Neural cell (in vitro differentiated cells): ENCODE measurements at regions not wholly inside any gene's neighbourhood (a gene's known extent, or its start where the extent isn't known, plus 50 kb on each side); places are given as distances from the start of the nearest gene placed in this dataset.

ENCODE experiments used
- CTCF ChIP-seq: fragments of 450-650 bp; IDR thresholded peaks from 2 replicates; pipeline ENCODE4 v1.5.1; 2014; ENCODE audit warnings: antibody characterized with exemption, mild to moderate bottlenecking, moderate library complexity; ENCODE audit not compliant: poor library complexity, severe bottlenecking
- EP300 ChIP-seq: fragments of 450-650 bp; conservative IDR thresholded peaks from 2 replicates; pipeline ENCODE4 v1.6.1; 2014; ENCODE audit warnings: antibody characterized with exemption, mild to moderate bottlenecking, moderate library complexity; ENCODE audit not compliant: poor library complexity, severe bottlenecking
- EZH2 ChIP-seq: fragments of 200-600, 300-800 bp; shearing (Covaris generic), sonication (generic); IDR thresholded peaks from 2 replicates; pipeline ENCODE4 v1.6.1; 2014; ENCODE audit warnings: antibody characterized with exemption, low read length, borderline replicate concordance, mild to moderate bottlenecking; ENCODE audit not compliant: insufficient read depth, poor library complexity, severe bottlenecking
- MXI1 ChIP-seq: fragments of 450-650 bp; conservative IDR thresholded peaks from 2 replicates; pipeline ENCODE4 v1.6.1; 2014; ENCODE audit warnings: antibody characterized with exemption, mild to moderate bottlenecking; ENCODE audit not compliant: poor library complexity, severe bottlenecking
- POLR2AphosphoS5 ChIP-seq: IDR thresholded peaks from 2 replicates; pipeline ENCODE4 v1.6.1; 2012
- RAD21 ChIP-seq: fragments of 450-650 bp; conservative IDR thresholded peaks from 2 replicates; pipeline ENCODE4 v1.6.1; 2014; ENCODE audit warnings: antibody characterized with exemption, mild to moderate bottlenecking, moderate library complexity
- TF ChIP-seq, protein P1 (sequence below): IDR thresholded peaks from 2 replicates; pipeline ENCODE4 v1.6.1; 2012; ENCODE audit warnings: borderline replicate concordance

GRCh38 chr6:85115376-85115775 lies 334.5 kb upstream of the NT5E start:
- TF ChIP-seq CTCF (no peak), EZH2 (no peak), RAD21 (no peak), EP300 (no peak), POLR2AphosphoS5 (no peak), MXI1 (no peak)
- TF ChIP-seq, protein P1, sequence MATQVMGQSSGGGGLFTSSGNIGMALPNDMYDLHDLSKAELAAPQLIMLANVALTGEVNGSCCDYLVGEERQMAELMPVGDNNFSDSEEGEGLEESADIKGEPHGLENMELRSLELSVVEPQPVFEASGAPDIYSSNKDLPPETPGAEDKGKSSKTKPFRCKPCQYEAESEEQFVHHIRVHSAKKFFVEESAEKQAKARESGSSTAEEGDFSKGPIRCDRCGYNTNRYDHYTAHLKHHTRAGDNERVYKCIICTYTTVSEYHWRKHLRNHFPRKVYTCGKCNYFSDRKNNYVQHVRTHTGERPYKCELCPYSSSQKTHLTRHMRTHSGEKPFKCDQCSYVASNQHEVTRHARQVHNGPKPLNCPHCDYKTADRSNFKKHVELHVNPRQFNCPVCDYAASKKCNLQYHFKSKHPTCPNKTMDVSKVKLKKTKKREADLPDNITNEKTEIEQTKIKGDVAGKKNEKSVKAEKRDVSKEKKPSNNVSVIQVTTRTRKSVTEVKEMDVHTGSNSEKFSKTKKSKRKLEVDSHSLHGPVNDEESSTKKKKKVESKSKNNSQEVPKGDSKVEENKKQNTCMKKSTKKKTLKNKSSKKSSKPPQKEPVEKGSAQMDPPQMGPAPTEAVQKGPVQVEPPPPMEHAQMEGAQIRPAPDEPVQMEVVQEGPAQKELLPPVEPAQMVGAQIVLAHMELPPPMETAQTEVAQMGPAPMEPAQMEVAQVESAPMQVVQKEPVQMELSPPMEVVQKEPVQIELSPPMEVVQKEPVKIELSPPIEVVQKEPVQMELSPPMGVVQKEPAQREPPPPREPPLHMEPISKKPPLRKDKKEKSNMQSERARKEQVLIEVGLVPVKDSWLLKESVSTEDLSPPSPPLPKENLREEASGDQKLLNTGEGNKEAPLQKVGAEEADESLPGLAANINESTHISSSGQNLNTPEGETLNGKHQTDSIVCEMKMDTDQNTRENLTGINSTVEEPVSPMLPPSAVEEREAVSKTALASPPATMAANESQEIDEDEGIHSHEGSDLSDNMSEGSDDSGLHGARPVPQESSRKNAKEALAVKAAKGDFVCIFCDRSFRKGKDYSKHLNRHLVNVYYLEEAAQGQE = no peak
